A549 (cell line): ENCODE measurements at regions not wholly inside any gene's neighbourhood (a gene's known extent, or its start where the extent isn't known, plus 50 kb on each side); places are given as distances from the start of the nearest gene placed in this dataset.

Experiments
- CBX2 ChIP-seq: fragments of 200-600 bp; sonication (generic); IDR thresholded peaks from 2 replicates; pipeline ENCODE4 v1.6.1; 2016; ENCODE audit warnings: low read depth, mild to moderate bottlenecking, borderline replicate concordance
- CEBPB ChIP-seq, 2 experiments: fragments of >200 bp in 1 of 2; sonication (Bioruptor Twin) in 1 of 2; formaldehyde crosslinking in 1 of 2; IDR thresholded peaks; 2 replicates each; pipeline ENCODE4 v1.6.1; 2012 to 2016
- MAZ ChIP-seq: fragments of 150-350 bp; IDR thresholded peaks from 2 replicates; pipeline ENCODE4 v1.6.1; 2014; ENCODE audit warnings: antibody characterized with exemption, low read depth, low read length, borderline replicate concordance
- POLR2A ChIP-seq: IDR thresholded peaks from 2 replicates; pipeline ENCODE4 v1.6.1; 2012; ENCODE audit warnings: mild to moderate bottlenecking, low read length
- RCOR1 ChIP-seq: fragments of 150-350 bp; IDR thresholded peaks from 2 replicates; pipeline ENCODE4 v1.6.1; 2014; ENCODE audit warnings: antibody characterized with exemption, low read length, low read depth
- RFX5 ChIP-seq: fragments of 450-650 bp; IDR thresholded peaks from 2 replicates; pipeline ENCODE4 v1.7.1; 2014; ENCODE audit warnings: antibody characterized with exemption, mild to moderate bottlenecking, moderate library complexity
- SMC3 ChIP-seq: fragments of >200 bp; sonication (Bioruptor Twin); formaldehyde crosslinking; IDR thresholded peaks from 3 replicates; pipeline ENCODE4 v1.6.1; 2018; ENCODE audit warnings: inconsistent platforms
- TF ChIP-seq, protein P1 (sequence below): fragments of 200-600 bp; sonication (generic); IDR thresholded peaks from 2 replicates; pipeline ENCODE4 v1.6.1; 2016; ENCODE audit warnings: antibody characterized with exemption, mild to moderate bottlenecking, moderate library complexity
- TF ChIP-seq, protein P2 (sequence below): fragments of >200 bp; sonication (Bioruptor Twin); formaldehyde crosslinking; IDR thresholded peaks from 3 replicates; pipeline ENCODE4 v1.5.1; 2016

DNA sequence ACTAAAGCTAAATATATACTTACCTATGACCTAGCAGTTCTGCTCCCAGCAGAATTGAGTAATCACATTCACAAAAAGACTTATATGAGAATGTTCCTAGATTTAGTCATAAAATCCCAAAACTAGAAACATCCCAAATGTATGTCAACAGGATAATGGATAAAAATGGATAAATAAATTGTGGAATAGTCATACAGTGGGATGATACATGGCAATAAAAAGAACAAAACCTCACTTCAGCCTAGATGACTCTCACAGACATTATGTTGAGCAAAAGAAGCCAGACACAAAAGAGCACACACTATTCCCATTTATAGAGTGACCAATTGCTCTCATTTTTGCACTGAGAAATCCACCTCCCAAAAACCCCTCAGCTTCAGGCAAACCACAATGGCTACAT, 352.4 kb upstream of the HTR2A start:
- TF ChIP-seq, protein P1, sequence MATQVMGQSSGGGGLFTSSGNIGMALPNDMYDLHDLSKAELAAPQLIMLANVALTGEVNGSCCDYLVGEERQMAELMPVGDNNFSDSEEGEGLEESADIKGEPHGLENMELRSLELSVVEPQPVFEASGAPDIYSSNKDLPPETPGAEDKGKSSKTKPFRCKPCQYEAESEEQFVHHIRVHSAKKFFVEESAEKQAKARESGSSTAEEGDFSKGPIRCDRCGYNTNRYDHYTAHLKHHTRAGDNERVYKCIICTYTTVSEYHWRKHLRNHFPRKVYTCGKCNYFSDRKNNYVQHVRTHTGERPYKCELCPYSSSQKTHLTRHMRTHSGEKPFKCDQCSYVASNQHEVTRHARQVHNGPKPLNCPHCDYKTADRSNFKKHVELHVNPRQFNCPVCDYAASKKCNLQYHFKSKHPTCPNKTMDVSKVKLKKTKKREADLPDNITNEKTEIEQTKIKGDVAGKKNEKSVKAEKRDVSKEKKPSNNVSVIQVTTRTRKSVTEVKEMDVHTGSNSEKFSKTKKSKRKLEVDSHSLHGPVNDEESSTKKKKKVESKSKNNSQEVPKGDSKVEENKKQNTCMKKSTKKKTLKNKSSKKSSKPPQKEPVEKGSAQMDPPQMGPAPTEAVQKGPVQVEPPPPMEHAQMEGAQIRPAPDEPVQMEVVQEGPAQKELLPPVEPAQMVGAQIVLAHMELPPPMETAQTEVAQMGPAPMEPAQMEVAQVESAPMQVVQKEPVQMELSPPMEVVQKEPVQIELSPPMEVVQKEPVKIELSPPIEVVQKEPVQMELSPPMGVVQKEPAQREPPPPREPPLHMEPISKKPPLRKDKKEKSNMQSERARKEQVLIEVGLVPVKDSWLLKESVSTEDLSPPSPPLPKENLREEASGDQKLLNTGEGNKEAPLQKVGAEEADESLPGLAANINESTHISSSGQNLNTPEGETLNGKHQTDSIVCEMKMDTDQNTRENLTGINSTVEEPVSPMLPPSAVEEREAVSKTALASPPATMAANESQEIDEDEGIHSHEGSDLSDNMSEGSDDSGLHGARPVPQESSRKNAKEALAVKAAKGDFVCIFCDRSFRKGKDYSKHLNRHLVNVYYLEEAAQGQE = no peak
- TF ChIP-seq CEBPB (IDR thresholded peaks at IDR 0.05) (no peak), POLR2A (no peak), RFX5 (no peak), SMC3 (no peak), MAZ (no peak), CBX2 (no peak), RCOR1 (no peak)
- TF ChIP-seq, protein P2, sequence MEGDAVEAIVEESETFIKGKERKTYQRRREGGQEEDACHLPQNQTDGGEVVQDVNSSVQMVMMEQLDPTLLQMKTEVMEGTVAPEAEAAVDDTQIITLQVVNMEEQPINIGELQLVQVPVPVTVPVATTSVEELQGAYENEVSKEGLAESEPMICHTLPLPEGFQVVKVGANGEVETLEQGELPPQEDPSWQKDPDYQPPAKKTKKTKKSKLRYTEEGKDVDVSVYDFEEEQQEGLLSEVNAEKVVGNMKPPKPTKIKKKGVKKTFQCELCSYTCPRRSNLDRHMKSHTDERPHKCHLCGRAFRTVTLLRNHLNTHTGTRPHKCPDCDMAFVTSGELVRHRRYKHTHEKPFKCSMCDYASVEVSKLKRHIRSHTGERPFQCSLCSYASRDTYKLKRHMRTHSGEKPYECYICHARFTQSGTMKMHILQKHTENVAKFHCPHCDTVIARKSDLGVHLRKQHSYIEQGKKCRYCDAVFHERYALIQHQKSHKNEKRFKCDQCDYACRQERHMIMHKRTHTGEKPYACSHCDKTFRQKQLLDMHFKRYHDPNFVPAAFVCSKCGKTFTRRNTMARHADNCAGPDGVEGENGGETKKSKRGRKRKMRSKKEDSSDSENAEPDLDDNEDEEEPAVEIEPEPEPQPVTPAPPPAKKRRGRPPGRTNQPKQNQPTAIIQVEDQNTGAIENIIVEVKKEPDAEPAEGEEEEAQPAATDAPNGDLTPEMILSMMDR = no peak
